ENCODE measurements at regions not wholly inside any gene's neighbourhood (a gene's known extent, or its start where the extent isn't known, plus 50 kb on each side); places are given as distances from the start of the nearest gene placed in this dataset.
"Not testable (repeated sequence)": the region's sequence is repeated elsewhere in the genome, so short reads cannot be mapped to it uniquely, and the experiment has no call there.

DNA sequence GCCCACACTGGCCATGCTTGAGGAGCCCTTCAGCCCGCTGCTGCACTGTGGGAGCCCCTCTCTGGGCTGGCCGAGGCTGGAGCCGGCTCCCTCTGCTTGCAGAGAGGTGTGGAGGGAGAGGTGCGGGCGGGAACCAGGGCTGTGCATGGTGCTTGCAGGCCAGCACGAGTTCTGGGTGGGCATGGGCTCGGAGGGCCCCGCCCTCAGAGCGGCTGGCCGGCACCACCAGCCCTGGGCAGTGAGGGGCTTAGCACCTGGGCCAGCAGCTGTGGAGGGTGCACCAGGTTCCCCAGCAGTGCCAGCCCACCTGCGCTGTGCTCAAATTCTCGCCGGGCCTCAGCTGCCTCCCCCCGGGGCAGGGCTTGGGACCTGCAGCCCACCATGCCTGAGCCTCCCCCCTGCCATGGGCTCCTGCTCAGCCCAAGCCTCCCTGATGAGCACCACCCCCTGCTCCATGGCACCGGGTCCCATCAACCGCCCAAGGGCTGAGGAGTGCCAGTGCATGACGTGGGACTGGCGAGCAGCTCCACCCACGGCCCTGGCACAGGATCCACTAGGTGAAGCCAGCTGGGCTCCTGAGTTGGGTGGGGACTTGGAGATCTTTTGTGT, 665.9 kb upstream of the ZNF385D start:
- H3K36me3 ChIP-seq (ENCODE audit: control insufficient read depth in 5 of 5, insufficient read depth in 5 of 5, low read length in 5 of 5); H3K27me3 ChIP-seq (ENCODE audit: control insufficient read depth in 5 of 5, insufficient read depth in 4 of 5, low read length in 5 of 5); H3K9me3 ChIP-seq (ENCODE audit: control insufficient read depth in 5 of 5, low read length in 5 of 5); H3K9ac ChIP-seq (ENCODE audit: low read length in 5 of 5); H3K4me1 ChIP-seq (ENCODE audit: control insufficient read depth in 5 of 5, insufficient read depth in 5 of 5, low read length in 5 of 5); H3K4me3 ChIP-seq (ENCODE audit: low read depth in 1 of 5, low read length in 5 of 5); H3K27ac ChIP-seq (ENCODE audit: low read depth, low read length): not testable (repeated sequence)

DNA sequence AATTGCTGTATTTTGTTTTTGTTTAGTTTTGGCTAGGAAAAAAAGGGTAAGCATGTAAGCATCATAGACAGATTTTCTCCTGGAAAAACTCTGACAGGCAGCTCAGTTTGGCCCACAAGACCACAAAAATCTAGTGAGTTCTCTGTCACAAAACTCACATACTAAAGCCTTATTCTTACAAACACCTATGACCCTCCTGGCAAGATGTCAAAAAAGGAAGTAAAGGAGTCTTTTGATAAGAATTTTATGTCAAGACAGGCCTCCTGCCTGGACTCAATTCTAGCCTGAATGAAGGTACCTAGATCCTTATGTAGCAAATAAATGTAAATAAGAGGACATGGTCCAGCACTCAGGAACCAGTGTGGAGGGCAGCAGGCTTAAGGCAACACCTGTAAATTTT, 668.3 kb upstream of the ZNF385D start:
- Histone ChIP-seq H3K4me3 (ENCODE audit: low read depth in 1 of 5, low read length in 5 of 5) (no peak overlapping the region), H3K4me1 (ENCODE audit: control insufficient read depth in 5 of 5, insufficient read depth in 5 of 5, low read length in 5 of 5) (peaks cover 0 to 6% (median 2%) of the 10 kb centered on the region in 5 donors), H3K27ac (ENCODE audit: low read depth, low read length) (no peak overlapping the region), H3K9ac (ENCODE audit: low read length in 5 of 5) (no peak overlapping the region), H3K36me3 (ENCODE audit: control insufficient read depth in 5 of 5, insufficient read depth in 5 of 5, low read length in 5 of 5) (no peaks in the 10 kb centered on the region), H3K27me3 (ENCODE audit: control insufficient read depth in 5 of 5, insufficient read depth in 4 of 5, low read length in 5 of 5) (no peaks in the 10 kb centered on the region), H3K9me3 (ENCODE audit: control insufficient read depth in 5 of 5, low read length in 5 of 5) (peaks cover 0 to 3% (median 0%) of the 10 kb centered on the region in 5 donors)

DNA sequence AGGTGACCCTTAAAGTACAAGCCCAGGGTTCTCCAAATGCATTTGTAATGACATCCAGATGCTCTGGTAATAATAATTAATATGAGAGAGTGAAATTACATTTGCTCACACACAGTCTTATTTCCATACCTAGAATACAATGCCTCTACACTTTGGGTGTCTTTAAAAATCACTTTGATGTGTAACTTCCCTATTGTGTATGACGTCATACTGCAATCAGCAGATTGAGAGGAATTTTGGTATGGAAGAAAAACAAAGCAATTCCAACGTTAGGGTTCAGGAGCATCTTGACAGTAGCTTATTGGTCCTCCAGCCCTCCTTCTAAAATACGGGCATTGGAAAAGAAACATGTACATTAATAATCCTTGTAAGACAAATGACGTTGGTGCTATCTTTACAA, 670.6 kb upstream of the ZNF385D start:
- Histone ChIP-seq H3K4me3 (ENCODE audit: low read depth in 1 of 5, low read length in 5 of 5) (no peak overlapping the region), H3K4me1 (ENCODE audit: control insufficient read depth in 5 of 5, insufficient read depth in 5 of 5, low read length in 5 of 5) (no peaks in the 10 kb centered on the region), H3K36me3 (ENCODE audit: control insufficient read depth in 5 of 5, insufficient read depth in 5 of 5, low read length in 5 of 5) (no peaks in the 10 kb centered on the region), H3K9ac (ENCODE audit: low read length in 5 of 5) (no peak overlapping the region), H3K27ac (ENCODE audit: low read depth, low read length) (no peak overlapping the region), H3K27me3 (ENCODE audit: control insufficient read depth in 5 of 5, insufficient read depth in 4 of 5, low read length in 5 of 5) (no peaks in the 10 kb centered on the region), H3K9me3 (ENCODE audit: control insufficient read depth in 5 of 5, low read length in 5 of 5) (peaks cover 0 to 3% (median 0%) of the 10 kb centered on the region in 5 donors)

DNA sequence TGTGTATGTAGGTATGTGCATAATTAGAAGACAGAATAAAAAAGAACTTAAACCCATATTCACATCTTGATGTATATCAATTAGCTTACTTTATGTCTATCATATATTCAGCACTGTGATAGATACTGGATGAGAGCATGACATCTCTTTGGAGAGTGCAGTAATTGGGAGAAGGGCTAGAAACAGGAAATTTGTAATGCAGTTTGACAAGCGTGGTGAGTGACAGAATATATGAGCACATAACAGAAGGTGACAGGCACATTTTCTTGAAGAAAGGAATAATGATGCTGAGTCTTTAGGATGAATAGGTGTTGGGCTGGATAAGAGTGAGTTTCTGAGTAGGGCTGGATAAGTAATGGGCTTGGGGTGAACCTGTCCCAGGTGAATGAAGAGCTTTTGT, 680.3 kb upstream of the ZNF385D start:
- no peaks in the 10 kb centered on the region for H3K4me1 ChIP-seq (ENCODE audit: control insufficient read depth in 5 of 5, insufficient read depth in 5 of 5, low read length in 5 of 5)
- no peak overlapping the region for H3K9ac ChIP-seq (ENCODE audit: low read length in 5 of 5)
- no peak overlapping the region for H3K27ac ChIP-seq (ENCODE audit: low read depth, low read length)
- H3K4me3 ChIP-seq (ENCODE audit: low read depth in 1 of 5, low read length in 5 of 5): no peak overlapping the region
- H3K27me3 ChIP-seq (ENCODE audit: control insufficient read depth in 5 of 5, insufficient read depth in 4 of 5, low read length in 5 of 5): no peaks in the 10 kb centered on the region
- no peaks in the 10 kb centered on the region for H3K9me3 ChIP-seq (ENCODE audit: control insufficient read depth in 5 of 5, low read length in 5 of 5)
- H3K36me3 ChIP-seq (ENCODE audit: control insufficient read depth in 5 of 5, insufficient read depth in 5 of 5, low read length in 5 of 5): no peaks in the 10 kb centered on the region

GRCh38 chr3:22439626-22440025, 688.6 kb upstream of the ZNF385D start:
- Histone ChIP-seq H3K9me3 (ENCODE audit: control insufficient read depth in 5 of 5, low read length in 5 of 5) (no peaks in the 10 kb centered on the region), H3K27ac (ENCODE audit: low read depth, low read length) (no peak overlapping the region), H3K4me1 (ENCODE audit: control insufficient read depth in 5 of 5, insufficient read depth in 5 of 5, low read length in 5 of 5) (no peaks in the 10 kb centered on the region), H3K4me3 (ENCODE audit: low read depth in 1 of 5, low read length in 5 of 5) (no peak overlapping the region), H3K9ac (ENCODE audit: low read length in 5 of 5) (no peak overlapping the region), H3K27me3 (ENCODE audit: control insufficient read depth in 5 of 5, insufficient read depth in 4 of 5, low read length in 5 of 5) (no peaks in the 10 kb centered on the region), H3K36me3 (ENCODE audit: control insufficient read depth in 5 of 5, insufficient read depth in 5 of 5, low read length in 5 of 5) (no peaks in the 10 kb centered on the region)

GRCh38 chr3:22441711-22442110, 690.7 kb upstream of the ZNF385D start:
- Histone ChIP-seq H3K4me3 (ENCODE audit: low read depth in 1 of 5, low read length in 5 of 5) (no peak overlapping the region), H3K4me1 (ENCODE audit: control insufficient read depth in 5 of 5, insufficient read depth in 5 of 5, low read length in 5 of 5) (no peaks in the 10 kb centered on the region), H3K27me3 (ENCODE audit: control insufficient read depth in 5 of 5, insufficient read depth in 4 of 5, low read length in 5 of 5) (no peaks in the 10 kb centered on the region), H3K9me3 (ENCODE audit: control insufficient read depth in 5 of 5, low read length in 5 of 5) (no peaks in the 10 kb centered on the region), H3K27ac (ENCODE audit: low read depth, low read length) (no peak overlapping the region), H3K36me3 (ENCODE audit: control insufficient read depth in 5 of 5, insufficient read depth in 5 of 5, low read length in 5 of 5) (no peaks in the 10 kb centered on the region), H3K9ac (ENCODE audit: low read length in 5 of 5) (no peak overlapping the region)

- no peak overlapping the region for H3K9ac ChIP-seq (ENCODE audit: low read length in 5 of 5)
- H3K4me1 ChIP-seq (ENCODE audit: control insufficient read depth in 5 of 5, insufficient read depth in 5 of 5, low read length in 5 of 5): no peaks in the 10 kb centered on the region
- H3K4me3 ChIP-seq (ENCODE audit: low read depth in 1 of 5, low read length in 5 of 5): no peak overlapping the region
- no peaks in the 10 kb centered on the region for H3K36me3 ChIP-seq (ENCODE audit: control insufficient read depth in 5 of 5, insufficient read depth in 5 of 5, low read length in 5 of 5)
- no peaks in the 10 kb centered on the region for H3K9me3 ChIP-seq (ENCODE audit: control insufficient read depth in 5 of 5, low read length in 5 of 5)
- H3K27ac ChIP-seq (ENCODE audit: low read depth, low read length): no peak overlapping the region
- H3K27me3 ChIP-seq (ENCODE audit: control insufficient read depth in 5 of 5, insufficient read depth in 4 of 5, low read length in 5 of 5): no peaks in the 10 kb centered on the region
These were observed 692.7 kb upstream of the ZNF385D start for GRCh38 chr3:22443571-22444233.

DNA sequence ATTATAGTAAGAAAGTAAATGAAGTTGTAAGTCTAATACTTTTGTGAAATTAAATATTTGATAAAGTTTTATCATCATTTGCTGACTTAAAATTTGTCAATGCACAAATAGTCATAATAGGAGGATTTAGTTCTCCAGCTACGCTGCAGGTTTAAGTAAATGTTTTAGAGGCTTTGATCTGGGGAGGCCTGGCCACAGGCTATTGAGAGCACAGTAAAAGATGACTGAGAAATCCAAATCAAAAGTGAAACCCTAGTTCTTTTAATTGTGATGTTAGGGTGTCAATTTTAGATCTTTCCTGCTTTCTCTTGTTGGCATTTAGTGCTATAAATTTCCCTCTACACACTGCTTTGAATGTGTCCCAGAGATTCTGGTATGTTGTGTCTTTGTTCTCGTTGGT, 694.3 kb upstream of the ZNF385D start:
- H3K9ac ChIP-seq (ENCODE audit: low read length in 5 of 5); H3K36me3 ChIP-seq (ENCODE audit: control insufficient read depth in 5 of 5, insufficient read depth in 5 of 5, low read length in 5 of 5): not testable (repeated sequence)

DNA sequence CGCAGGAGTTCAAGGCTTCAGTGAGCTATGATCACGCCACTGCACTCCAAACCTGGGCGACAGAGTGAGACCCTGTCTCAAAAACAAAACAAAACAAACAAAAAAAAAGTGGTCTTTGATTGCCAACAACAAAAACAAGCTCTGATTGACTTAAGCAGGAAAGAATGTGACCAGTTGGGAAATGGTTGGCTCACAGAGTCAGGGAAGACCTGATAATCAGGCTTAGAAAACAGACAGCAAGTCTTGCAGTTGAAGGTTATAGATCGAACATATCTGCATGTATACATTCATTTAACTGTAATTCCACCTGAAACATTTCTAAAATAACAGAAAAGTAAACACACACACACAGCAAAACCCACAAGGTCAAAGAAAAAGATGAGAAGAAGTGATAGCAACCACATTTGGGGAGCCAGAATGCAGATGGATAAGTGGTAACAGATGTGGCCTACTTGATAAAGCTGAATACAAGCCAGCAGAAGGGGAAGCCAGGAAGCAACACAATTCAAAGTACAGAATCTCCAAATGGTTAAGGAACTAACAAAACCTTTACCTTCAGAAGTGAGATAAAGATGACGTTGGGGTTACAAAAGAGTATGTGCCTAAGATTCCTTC, 699.9 kb upstream of the ZNF385D start:
- peaks cover 0 to 20% (median 3%) of the 10 kb centered on the region in 5 donors for H3K4me1 ChIP-seq (ENCODE audit: control insufficient read depth in 5 of 5, insufficient read depth in 5 of 5, low read length in 5 of 5)
- no peaks in the 10 kb centered on the region for H3K9me3 ChIP-seq (ENCODE audit: control insufficient read depth in 5 of 5, low read length in 5 of 5)
- no peaks in the 10 kb centered on the region for H3K36me3 ChIP-seq (ENCODE audit: control insufficient read depth in 5 of 5, insufficient read depth in 5 of 5, low read length in 5 of 5)
- no peaks in the 10 kb centered on the region for H3K27me3 ChIP-seq (ENCODE audit: control insufficient read depth in 5 of 5, insufficient read depth in 4 of 5, low read length in 5 of 5)
- H3K4me3 ChIP-seq (ENCODE audit: low read depth in 1 of 5, low read length in 5 of 5): no peak overlapping the region
- H3K27ac ChIP-seq (ENCODE audit: low read depth, low read length): peak overlapping the region; percentile 21
- no peak overlapping the region for H3K9ac ChIP-seq (ENCODE audit: low read length in 5 of 5)

More for the DNA sequence above, 694.3 kb upstream of the ZNF385D start:
- not testable (repeated sequence) for H3K4me1 ChIP-seq (ENCODE audit: control insufficient read depth in 5 of 5, insufficient read depth in 5 of 5, low read length in 5 of 5); H3K27ac ChIP-seq (ENCODE audit: low read depth, low read length); H3K4me3 ChIP-seq (ENCODE audit: low read depth in 1 of 5, low read length in 5 of 5); H3K27me3 ChIP-seq (ENCODE audit: control insufficient read depth in 5 of 5, insufficient read depth in 4 of 5, low read length in 5 of 5); H3K9me3 ChIP-seq (ENCODE audit: control insufficient read depth in 5 of 5, low read length in 5 of 5)

DNA sequence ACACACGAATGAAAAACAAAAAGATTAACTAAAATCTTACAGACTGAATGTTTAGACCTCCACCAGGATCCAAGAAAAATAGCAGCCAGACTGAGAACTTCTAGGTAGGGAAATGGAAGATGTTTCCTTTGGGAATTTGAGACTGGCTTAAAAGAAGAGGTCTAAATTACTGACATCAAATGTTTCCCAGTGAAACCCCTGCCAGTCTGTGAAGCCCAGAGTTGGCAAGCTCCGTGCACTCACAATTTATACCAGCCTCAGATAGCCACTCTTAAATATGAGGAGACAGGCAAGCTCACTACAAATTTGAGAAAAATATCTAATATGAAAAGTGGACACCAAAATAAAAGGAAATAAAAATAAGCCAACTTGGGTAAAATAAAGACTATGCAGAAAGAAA, 700.5 kb upstream of the ZNF385D start:
- peaks cover 0 to 20% (median 3%) of the 10 kb centered on the region in 5 donors for H3K4me1 ChIP-seq (ENCODE audit: control insufficient read depth in 5 of 5, insufficient read depth in 5 of 5, low read length in 5 of 5)
- no peaks in the 10 kb centered on the region for H3K9me3 ChIP-seq (ENCODE audit: control insufficient read depth in 5 of 5, low read length in 5 of 5)
- H3K27ac ChIP-seq (ENCODE audit: low read depth, low read length): peak overlapping the region; percentile 21
- H3K4me3 ChIP-seq (ENCODE audit: low read depth in 1 of 5, low read length in 5 of 5): no peak overlapping the region
- no peaks in the 10 kb centered on the region for H3K36me3 ChIP-seq (ENCODE audit: control insufficient read depth in 5 of 5, insufficient read depth in 5 of 5, low read length in 5 of 5)
- no peaks in the 10 kb centered on the region for H3K27me3 ChIP-seq (ENCODE audit: control insufficient read depth in 5 of 5, insufficient read depth in 4 of 5, low read length in 5 of 5)
- no peak overlapping the region for H3K9ac ChIP-seq (ENCODE audit: low read length in 5 of 5)
